GM21447 (cell line): ENCODE measurements at regions not wholly inside any gene's neighbourhood (a gene's known extent, or its start where the extent isn't known, plus 50 kb on each side); places are given as distances from the start of the nearest gene placed in this dataset.

Source experiments
- ATAC-seq: cut with Tn5 transposase; IDR thresholded peaks from one replicate; pipeline ENCODE4 v1.9.1; 2021; ENCODE audit not compliant: unreplicated experiment

DNA sequence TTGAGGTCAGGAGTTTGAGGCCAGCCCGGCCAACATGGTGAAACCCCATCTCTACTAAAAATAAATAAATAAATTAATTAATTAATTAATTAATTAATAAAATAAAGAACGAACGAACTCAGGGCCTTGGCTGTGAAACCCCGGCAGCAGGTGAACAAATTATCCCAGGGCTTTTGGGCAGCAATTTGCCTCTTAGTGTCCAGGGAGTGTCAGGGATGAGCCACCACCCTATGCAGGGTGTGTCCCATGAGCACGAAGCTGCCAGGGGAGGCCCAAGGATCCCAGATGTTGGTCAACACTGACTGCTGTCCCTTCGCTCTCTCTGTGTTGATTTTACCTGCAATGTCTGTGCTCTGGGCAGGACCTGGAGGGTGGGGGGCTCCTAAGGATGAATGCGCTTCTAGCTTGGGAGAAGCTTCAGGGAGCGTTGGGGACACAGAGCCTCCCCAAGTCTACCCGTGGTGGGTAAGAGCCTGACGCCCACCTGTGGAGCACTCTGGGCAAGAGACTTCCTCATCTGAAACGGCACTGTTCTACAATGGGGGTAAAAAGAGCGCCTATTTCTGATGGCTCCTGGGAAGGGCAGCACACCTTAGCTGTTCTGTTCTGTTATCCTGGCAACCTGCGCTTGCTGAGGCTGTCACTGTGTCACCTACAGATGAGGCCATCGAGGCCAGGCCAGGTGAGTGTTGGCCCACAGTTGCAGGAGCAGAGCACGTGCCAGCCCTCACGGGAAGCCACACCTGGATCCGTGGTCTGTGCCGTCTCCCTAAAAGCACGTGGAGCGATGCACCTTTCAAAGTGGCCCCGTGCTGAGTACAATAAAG lies 125.5 kb upstream of the CDH4 start:
- no peak for ATAC-seq

GRCh38 chr20:61127311-61128039 lies 124.6 kb upstream of the CDH4 start:
- no peak for ATAC-seq

DNA sequence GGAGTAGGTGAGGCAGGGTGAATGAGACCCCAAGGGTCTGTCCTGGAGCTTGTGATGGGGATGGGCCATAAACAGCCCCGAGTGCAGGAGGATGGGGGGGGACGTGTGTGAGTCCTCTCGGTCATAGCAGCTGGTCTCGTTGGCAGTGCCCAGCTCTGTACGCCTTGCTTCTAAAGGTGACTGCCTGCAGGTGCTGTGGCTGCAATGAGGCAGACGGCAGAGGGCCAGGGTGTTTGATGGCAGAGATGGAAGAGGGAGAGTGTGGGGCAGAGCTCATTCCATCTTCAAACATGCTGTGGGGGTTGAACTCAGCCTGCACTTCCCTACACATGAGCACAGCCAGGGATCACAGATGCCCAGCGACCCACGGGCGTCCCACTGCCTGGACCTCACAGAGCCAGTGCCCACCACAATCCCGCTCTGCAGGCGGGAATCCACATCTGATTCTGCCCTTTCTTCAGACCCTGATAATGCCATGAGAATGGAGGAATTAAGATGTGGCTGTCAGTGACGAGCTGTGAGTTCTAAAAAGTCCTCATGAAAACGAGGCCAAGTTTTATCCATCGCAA lies 123.3 kb upstream of the CDH4 start:
- no peak for ATAC-seq

DNA sequence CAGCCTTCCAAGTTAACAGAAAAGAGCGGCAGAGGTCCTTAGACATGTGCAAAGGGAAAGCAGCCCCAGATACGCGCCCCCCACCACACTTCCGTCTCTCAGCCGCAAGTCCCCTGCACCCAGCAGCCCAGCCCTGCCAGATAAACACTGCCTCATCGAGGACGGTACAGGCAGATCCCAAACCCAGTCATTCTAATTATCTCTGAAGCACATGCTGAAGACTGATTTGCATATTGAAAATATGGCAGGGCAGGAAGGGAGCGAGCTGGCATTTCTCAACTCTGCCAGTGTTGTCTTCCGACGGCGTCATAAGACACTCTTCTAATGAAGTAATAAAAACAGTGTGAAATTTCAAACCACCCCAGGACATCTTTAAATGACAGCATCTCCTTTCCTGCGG lies 122.8 kb upstream of the CDH4 start:
- ATAC-seq = no peak

GRCh38 chr20:61130156-61130555 lies 121.9 kb upstream of the CDH4 start:
- no peak for ATAC-seq

- no peak for ATAC-seq
These were observed 120.1 kb upstream of the CDH4 start for GRCh38 chr20:61131944-61132343.

- no peak for ATAC-seq
These were observed 118.5 kb upstream of the CDH4 start for GRCh38 chr20:61133611-61134010.

DNA sequence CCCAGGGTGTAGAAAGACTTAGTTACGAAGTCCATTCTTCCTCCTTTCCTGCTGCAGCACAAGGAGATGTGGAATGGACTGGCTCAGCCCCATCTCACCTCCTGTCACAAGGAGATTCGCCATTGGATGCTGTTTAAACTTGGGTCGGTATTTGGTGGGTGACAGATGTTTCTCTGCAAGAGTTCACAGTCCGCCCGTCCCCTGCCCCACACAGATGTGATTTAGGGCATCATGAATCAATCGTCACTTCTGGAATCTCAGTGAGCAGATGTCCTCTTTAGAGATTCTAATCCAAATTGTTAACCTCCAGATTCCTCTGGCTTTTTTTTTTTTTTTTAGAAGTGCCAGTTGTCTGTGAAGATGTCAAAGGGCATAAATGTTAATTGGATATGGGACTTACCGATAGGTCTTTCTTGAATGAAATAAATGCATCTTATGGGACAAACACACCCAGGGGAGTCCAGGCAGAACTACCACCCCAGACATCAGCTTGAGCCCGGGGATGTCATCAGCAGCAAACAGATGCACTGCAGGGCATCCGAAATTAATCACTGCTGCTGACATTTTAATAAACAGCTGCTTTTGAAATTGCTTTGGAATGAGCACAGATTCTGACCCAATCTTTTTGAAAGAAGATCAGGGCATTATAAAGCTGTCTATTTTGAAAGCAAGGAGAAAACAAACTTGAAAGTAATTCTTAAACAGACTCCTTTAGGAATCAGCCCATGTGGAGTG lies 117.6 kb upstream of the CDH4 start:
- no peak for ATAC-seq

- no peak for ATAC-seq
These were observed 116.8 kb upstream of the CDH4 start for GRCh38 chr20:61135266-61135665.

GRCh38 chr20:61135968-61136367 lies 116.1 kb upstream of the CDH4 start:
- no peak for ATAC-seq

DNA sequence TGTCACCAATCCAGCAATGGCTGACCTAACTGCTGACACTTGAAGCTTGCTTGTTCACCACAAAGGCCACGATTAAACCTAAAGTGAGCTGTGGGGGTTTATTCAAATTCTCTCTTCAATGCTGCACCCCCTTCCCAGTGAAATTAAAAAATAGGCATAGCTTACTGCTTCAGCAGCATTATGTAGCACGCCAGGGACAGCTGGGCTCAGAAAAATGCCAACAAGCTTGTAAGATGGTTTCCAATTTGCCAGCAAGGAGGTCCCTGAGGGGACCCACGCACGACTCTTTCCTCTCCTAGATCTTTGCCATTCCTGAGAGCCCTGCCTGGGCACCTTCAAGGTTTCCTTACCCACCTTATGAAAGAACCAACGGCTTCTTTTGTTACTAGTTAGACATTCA lies 113.5 kb upstream of the CDH4 start:
- no peak for ATAC-seq

GRCh38 chr20:61139031-61139430 lies 113.0 kb upstream of the CDH4 start:
- no peak for ATAC-seq

GRCh38 chr20:61140576-61140975 lies 111.5 kb upstream of the CDH4 start:
- no peak for ATAC-seq

- ATAC-seq = no peak
These were observed 106.0 kb upstream of the CDH4 start for GRCh38 chr20:61146023-61146422.

- ATAC-seq = no peak
These were observed 102.4 kb upstream of the CDH4 start for GRCh38 chr20:61149636-61150035.

DNA sequence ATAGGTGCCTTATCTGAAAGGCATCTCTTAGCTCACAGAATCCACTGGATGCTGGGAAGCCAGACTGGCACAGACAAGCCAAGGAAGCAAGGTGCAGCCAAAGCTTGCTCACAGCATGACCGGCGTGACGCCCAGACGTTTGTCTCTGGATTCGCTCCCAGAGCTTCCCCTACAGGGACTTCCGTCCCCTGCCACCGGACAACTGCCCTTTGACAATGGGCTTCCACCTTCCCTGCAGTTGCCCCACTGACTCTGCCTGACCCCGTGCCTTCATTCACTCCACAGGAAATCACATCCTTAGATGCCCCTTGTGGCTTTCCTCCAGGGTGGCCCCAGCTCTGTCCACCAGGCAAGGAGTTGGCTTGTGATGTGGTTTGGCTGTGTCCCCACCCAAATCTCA lies 94.8 kb upstream of the CDH4 start:
- no peak for ATAC-seq

DNA sequence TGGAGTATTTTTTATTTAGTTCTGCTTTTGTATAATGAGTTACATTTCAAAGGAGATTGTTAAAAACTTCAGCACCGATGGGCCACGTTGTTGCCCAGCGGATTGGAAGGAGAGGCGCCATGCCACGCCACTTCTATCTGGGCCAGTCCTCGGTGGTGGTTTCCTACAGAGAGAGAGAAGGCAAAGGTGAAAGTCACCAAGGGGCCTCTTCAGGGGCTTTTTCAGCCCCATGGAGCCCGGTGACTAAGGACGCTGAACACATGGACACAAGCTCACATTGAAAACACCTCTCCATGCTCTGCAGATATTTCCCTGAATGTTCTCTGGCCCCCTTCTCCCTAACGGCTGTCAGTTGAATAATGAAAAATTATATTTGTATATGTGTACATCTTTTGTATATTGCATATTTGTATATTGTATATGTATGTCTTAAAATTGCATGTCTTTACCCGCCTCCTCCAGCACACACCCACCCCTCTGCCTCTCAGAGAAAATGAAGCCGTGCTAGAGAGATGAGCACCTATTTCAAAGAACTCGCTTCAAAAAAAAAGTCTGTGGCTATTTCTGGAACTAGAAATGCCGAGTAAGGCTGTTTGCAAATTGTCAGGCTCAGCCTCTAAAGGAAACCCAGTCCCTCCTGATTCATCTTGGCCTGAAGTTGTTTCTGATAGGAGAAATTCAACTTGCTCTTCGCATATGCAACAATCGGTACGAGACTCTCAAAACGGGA lies 91.9 kb upstream of the CDH4 start:
- ATAC-seq = no peak

- no peak for ATAC-seq
These were observed 90.2 kb upstream of the CDH4 start for GRCh38 chr20:61161726-61162390.

GRCh38 chr20:61162451-61162850 lies 89.6 kb upstream of the CDH4 start:
- no peak for ATAC-seq

DNA sequence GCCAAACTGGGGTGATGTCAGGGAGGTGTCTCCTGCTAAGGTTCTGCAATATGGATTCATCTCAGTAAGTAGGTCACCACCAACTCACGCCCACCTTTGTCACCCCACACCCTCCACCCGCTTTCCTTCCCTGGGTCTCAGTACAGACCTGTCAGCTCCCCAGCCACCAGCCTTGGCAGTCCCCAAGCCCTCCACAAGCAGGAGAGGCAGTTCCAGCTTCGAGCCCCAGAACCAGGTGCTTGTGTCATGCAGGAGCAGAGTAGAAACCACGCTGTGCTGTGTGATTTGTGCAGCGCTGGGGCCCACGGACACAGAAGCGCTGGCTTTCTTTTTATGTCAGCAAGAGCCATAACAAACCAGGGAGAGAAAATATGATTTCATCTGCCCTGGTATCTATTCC lies 89.0 kb upstream of the CDH4 start:
- ATAC-seq = no peak
